Choroid plexus epithelial cell (primary cell): ENCODE measurements at regions not wholly inside any gene's neighbourhood (a gene's known extent, or its start where the extent isn't known, plus 50 kb on each side); places are given as distances from the start of the nearest gene placed in this dataset.

Experiments used
- DNase-seq: peaks from one replicate; pipeline ENCODE4 v3.0.0-alpha.2; 2010; ENCODE audit warnings: low read depth
- H3K4me3 ChIP-seq: 2 replicates; pipeline ENCODE4 v1.5.1; 2011; ENCODE audit warnings: low read depth, mild to moderate bottlenecking, control low read depth, low read length, moderate library complexity
- CTCF ChIP-seq: conservative IDR thresholded peaks from 2 replicates; pipeline ENCODE4 v1.5.1; 2011; ENCODE audit warnings: low read depth, mild to moderate bottlenecking, control low read depth, inconsistent platforms, low read length, moderate library complexity

- H3K4me3 ChIP-seq, result no peak overlapping the region
- DNase-seq, result no peak
- no peak for TF ChIP-seq CTCF
These were observed 78.1 kb upstream of the TTC34 start for GRCh38 chr1:2879591-2879990.

- TF ChIP-seq CTCF, result no peak
- DNase-seq, result no peak
- H3K4me3 ChIP-seq, result no peak overlapping the region
These were observed 78.6 kb upstream of the TTC34 start for GRCh38 chr1:2880086-2880485.

- no peak overlapping the region for H3K4me3 ChIP-seq
- no peak for TF ChIP-seq CTCF
- DNase-seq, result no peak
These were observed 79.4 kb upstream of the TTC34 start for GRCh38 chr1:2880812-2881295.

GRCh38 chr1:2881556-2881955, 80.1 kb upstream of the TTC34 start:
- no peak for TF ChIP-seq CTCF
- no peak overlapping the region for H3K4me3 ChIP-seq
- DNase-seq, result no peak

- H3K4me3 ChIP-seq, result no peak overlapping the region
- DNase-seq, result no peak
- no peak for TF ChIP-seq CTCF
These were observed 81.6 kb upstream of the TTC34 start for GRCh38 chr1:2882966-2883696.

- TF ChIP-seq CTCF, result no peak
- DNase-seq, result no peak
- no peak overlapping the region for H3K4me3 ChIP-seq
These were observed 83.5 kb upstream of the TTC34 start for GRCh38 chr1:2885001-2885400.

GRCh38 chr1:2886631-2887030, 85.1 kb upstream of the TTC34 start:
- TF ChIP-seq CTCF, result no peak
- DNase-seq, result no peak
- H3K4me3 ChIP-seq, result no peak overlapping the region
